Kidney tubule cell (primary cell): ENCODE measurements at regions not wholly inside any gene's neighbourhood (a gene's known extent, or its start where the extent isn't known, plus 50 kb on each side); places are given as distances from the start of the nearest gene placed in this dataset.
"Not testable (repeated sequence)": the region's sequence is repeated elsewhere in the genome, so short reads cannot be mapped to it uniquely, and the experiment has no call there.

Source experiments
- DNase-seq: peaks from one replicate; pipeline ENCODE4 v3.0.0-alpha.2; 2018; ENCODE audit warnings: low spot score

DNA sequence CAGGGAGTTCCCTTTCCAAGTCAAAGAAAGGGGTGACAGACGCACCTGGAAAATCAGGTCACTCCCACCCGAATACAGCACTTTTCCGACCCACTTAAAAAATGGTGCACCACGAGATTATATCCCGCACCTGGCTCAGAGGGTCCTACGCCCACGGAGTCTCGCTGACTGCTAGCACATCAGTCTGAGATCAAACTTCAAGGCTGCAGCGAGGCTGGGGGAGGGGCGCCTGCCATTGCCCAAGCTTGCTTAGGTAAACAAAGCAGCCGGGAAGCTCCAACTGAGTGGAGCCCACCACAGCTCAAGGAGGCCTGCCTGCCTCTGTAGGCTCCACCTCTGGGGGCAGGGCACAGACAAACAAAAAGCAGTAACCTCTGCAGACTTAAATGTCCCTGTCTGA, 277.8 kb upstream of the ARHGAP42 start:
- DNase-seq = not testable (repeated sequence)

DNA sequence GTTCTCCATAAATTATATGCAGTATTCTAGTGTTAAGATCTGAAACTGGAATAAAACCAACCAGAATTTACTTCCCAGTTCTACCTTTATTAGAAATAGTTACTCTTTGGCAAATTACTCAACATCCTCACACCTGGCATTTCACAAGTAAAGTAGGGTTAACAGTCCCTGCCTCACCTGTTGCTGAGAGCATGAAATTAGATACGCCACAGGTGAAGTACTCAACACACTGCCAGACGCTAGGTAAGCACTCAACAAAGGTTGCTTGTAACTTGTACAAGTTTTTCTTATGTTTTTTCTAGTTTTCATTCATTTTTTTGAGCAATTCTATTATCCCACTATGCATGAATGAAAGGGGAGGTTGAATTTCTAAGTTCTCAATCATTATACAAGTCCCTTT, 267.6 kb upstream of the ARHGAP42 start:
- no peak for DNase-seq

DNA sequence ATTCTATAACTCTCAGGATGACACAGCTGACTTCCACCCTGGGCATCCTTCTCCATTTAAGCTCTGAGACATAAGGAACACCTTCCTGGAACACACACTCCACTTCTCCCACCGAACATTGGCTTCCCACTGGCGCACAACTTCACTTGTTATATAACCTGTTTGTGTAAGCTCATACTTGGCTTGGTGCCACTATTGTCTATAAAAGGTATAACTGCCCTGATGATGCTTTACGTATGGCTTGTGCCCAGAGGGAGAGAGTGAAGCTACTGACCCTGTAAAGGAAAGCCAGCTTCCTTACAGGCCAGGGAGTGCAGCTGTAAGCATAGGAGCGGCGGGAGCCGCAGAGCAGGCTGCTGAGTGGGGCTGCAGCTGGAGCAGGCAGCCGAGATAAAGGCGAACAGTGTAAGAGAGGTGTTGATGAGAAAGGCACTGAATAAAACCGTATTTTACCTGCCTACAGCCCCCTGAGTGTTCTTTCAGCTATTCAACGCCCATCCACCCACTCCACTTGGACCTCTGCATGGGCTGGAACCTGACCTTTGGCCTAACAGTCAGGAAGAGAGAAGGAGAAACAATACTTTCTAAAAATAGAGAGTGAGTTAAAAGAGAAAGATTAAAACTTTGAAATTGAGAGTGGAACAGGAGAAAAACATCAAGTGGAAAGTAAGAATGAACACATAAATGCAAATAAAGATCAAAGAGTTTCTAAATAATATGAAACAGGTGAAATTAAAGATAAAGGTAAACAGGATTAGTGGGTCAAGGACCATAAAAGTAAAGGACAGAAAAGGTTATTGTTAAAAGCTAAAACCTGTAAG, 252.1 kb upstream of the ARHGAP42 start:
- DNase-seq = no peak

DNA sequence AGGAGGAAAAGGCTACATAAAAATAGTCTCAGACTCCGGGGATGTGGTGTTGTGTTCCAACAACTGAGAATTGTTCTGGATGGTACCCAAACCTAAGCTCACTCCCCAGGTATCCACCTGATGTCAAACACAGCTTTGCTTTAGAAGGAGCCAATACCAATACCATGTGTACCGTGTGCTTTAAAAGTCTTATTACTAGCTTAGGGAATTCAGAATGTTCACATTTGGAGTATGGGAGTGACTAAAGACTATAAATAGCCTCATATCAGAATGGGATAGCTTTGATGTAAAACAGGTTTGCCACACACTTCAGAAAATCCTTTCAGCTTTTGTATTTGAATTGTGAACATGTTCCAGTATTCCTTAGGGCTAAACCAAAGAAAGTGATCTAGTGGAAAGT, 248.7 kb upstream of the ARHGAP42 start:
- DNase-seq = no peak

DNA sequence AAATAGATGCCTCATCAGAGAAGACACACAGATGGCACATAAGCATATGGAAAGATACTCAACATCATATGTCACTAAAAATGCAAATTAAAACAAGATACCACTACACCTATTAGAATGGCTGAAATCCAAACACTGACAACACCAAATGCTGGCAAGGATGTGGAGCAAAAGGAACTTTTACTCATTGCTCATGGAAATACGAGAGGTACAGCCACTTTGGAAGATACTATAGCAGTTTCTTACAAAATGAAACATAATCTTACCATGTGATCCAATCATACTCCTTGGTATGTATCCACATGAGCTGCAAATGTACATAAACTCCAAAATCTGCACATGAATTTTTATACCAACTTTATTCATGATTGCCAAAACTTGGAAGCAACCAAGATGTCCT, 246.0 kb upstream of the ARHGAP42 start:
- no peak for DNase-seq

DNA sequence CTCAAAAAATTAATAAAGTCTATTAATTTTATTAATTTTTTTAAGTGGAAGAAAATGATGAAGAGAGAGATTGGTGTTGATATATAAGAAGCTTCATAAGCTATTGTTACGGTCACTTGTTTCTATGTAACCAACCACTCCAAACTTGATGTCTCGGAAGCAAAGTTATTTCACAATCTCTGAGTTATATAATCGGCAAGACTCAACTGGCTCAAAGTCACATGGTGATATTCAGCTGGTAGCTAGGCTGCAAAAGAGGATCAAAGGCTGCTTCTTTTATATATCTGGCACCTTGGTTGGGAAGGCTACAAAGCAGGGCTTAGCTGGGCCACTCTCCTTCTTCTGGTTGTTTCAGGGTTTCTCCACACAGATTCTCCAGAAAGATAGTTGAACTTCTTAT, 245.1 kb upstream of the ARHGAP42 start:
- DNase-seq = no peak

- DNase-seq = peak; percentile 24
These were observed 241.8 kb upstream of the ARHGAP42 start for GRCh38 chr11:100445231-100445735.

DNA sequence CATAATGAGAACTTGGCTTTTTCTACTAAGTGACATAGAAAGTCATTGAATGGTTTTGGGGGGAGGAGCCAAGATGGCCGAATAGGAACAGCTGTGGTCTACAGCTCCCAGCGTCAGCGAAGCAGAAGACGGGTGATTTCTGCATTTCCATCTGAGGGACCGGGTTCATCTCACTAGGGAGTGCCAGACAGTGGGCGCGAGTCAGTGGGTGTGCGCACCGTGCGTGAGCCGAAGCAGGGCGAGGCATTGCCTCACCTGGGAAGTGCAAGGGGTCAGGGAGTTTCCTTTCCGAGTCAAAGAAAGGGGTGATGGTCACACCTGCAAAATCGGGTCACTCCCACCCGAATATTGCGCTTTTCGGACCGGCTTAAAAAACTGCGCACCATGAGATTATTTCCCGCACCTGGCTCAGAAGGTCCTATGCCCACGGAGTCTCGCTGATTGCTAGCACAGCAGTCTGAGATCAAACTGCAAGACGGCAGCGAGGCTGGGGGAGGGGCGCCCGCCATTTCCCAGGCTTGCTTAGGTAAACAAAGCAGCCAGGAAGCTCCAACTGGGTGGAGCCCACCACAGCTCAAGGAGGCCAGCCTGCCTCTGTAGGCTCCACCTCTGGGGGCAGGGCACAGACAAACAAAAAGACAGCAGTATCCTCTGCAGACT, 235.2 kb upstream of the ARHGAP42 start:
- DNase-seq = not testable (repeated sequence)

- DNase-seq = no peak
These were observed 227.3 kb upstream of the ARHGAP42 start for GRCh38 chr11:100459811-100460210.

DNA sequence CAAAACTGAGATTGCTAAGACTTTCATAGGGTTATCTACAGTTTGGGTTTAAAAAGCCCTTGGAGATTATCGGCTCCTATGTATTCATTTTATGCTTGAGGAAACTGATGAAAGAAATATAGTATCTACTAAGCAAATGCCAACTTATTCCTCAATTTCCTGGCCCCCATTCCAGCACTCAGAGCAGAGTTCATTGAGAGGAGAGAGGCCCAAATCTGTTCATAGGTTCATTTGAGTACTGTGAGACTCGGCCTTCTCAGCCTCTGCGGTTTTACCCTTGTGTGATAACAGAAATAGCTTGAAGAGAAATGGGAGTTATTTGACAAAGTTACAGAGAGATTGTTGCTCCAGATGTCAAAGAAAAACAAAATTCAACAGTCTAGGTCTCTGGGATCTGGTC, 226.7 kb upstream of the ARHGAP42 start:
- no peak for DNase-seq

DNA sequence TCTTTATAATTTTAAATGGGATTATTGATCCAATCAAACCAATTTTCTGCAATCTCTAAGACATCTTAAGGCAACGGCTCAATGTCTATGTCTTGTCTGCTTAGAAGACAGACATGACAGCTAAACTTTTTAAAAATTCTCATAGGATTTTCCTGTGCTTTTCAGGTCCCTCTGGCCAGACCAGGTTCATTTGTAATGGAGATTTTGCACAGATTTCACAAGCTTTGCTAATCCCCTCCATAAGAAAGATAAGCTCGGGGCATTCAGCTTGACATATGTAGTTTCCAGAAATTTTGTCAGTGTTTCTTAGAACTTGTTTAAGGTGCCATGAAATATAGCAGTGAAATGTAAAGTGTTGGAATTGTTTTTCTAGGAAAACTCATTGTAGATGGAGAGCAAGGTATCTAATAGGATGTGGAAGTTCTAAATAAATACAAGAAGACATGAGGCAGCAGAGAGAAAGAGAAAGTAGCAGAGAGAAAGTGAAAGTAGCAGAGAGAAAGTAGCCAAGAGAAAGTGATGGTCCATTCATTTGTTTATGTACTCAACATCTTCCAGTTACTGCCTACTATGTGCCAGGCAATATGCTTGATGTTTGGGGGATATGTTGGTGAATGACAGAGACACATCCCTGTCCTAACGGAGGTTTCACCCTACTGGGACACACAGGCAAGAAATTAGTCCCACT, 219.1 kb upstream of the ARHGAP42 start:
- no peak for DNase-seq

DNA sequence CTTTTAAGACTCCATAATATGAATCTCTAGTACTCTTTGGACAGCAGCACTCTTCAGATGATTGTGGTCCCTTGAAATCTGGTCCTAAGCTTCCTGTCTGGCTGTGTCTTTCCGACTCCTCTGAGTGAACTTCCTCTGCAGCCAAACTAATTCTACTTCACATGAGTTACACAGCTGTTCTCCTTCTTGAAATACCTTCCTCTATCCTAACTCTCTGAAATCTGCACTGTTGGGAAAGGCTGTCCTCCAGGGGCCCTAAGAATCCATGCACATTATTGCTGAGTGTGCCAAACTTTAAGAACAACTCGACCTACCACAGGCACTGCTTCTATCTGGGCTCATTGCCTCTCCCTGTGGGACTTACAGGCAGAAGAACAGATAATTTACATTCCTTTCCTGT, 217.3 kb upstream of the ARHGAP42 start:
- no peak for DNase-seq

- DNase-seq = no peak
These were observed 214.2 kb upstream of the ARHGAP42 start for GRCh38 chr11:100472727-100473389.

- DNase-seq = no peak
These were observed 213.7 kb upstream of the ARHGAP42 start for GRCh38 chr11:100473390-100473740.

- DNase-seq = peak; percentile 6
These were observed 202.1 kb upstream of the ARHGAP42 start for GRCh38 chr11:100484948-100485347.

- DNase-seq = no peak
These were observed 188.3 kb upstream of the ARHGAP42 start for GRCh38 chr11:100498780-100499179.

- DNase-seq = no peak
These were observed 185.6 kb upstream of the ARHGAP42 start for GRCh38 chr11:100501450-100501849.

DNA sequence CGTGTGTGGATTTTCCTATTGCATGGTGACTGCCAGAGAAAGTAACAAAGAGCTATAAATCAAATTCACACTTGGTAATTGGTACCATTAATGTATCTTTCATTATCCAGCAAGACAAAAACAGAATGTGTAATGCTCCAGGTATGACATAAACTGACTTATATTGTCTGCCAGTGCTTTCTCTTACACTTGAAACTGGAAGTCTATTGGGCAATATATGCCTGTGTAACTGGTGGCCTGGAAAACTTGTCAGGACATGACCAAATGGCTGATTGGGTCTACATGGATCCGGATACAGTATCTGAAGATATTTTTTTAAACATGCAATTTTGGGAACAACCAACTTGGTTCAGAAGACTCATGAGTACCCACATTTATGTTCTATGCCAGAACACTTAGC, 174.6 kb upstream of the ARHGAP42 start:
- DNase-seq = no peak

GRCh38 chr11:100515087-100515486, 172.0 kb upstream of the ARHGAP42 start:
- DNase-seq = peak; percentile 31

DNA sequence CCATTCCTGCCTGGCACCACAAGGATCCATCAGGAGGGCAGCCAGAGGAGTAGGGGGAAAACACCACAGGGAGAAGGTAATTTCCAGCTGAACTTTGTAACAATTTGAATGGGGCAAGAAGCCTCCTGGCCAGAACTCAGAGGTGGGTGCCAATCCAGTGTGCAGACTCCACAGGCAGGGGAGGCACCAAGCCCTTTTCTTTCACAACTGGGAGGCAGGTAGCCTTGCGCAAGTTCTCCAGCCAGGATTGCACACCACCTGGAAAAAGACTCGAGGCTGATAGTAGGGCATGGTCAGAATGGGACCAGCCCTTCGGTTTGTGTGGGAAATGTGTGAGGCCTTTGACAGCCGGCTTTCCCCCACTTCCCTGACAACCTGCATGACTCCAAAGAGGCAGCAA, 161.9 kb upstream of the ARHGAP42 start:
- no peak for DNase-seq

DNA sequence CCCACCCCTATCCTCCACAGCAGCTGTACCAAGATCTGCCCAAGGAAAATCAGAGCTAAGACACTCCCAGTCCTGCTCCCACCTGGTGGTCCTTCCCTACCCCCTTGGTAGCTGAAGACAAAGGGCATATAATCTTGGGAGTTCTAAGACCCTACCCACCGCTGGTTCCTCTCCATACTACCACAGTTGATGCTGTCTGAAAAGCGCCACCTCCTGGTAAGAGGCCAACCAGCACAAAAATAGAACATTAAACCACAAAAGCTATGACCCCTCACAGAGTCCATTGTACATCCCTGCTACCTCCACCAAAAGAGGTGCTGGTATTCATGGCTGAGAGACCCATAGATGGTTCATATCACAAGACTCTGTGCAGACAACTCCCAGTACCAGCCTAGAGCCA, 161.5 kb upstream of the ARHGAP42 start:
- DNase-seq = no peak

DNA sequence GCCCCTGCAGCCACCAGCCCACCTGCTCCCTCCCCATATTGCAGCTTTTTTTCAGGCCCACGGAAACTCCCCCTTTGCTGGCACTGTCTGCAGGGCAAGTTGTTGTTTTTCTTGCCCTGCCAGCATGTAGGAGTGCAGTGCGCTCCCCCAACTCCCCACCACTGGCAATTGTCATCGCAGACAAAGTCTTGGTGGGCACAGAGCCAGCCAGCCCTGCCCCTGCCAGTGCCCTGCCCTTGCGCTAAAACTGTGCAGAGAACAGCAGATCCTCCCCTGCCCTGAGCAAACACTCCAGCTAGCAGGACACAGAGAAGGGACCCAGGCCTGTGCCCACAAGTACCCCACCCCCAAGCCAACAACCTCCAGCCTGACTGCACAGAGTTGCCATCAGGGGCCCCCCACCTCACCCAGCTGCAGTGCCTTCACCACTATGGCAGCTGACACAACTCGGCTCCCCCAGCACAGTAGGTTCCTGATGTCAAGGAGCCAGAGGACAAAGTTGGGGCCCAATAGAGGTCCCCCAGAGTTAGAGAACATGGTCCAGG, 158.1 kb upstream of the ARHGAP42 start:
- DNase-seq = no peak
